Gastroesophageal sphincter (tissue), 4 donors: ENCODE measurements at regions not wholly inside any gene's neighbourhood (a gene's known extent, or its start where the extent isn't known, plus 50 kb on each side); places are given as distances from the start of the nearest gene placed in this dataset.

ENCODE experiments used
- ATAC-seq: fragments of 150-250 bp; one replicate; pipeline ENCODE4 v1.9.1; 2016; ENCODE audit warnings: mild to moderate bottlenecking, moderate library complexity
- H3K27ac ChIP-seq, 4 donors: fragments of 200-600 bp; sonication (generic) in 3 of 4; 1 replicate in 3 of 4; 2 replicates in 1 of 4; pipeline ENCODE4 v1.5.1; 2016 to 2019
- H3K27me3 ChIP-seq: fragments of 200-600 bp; sonication (generic); one replicate; pipeline ENCODE4 v1.5.1; 2019
- H3K36me3 ChIP-seq, 2 donors: fragments of 200-600 bp; sonication (generic); one replicate each; pipeline ENCODE4 v1.5.1; 2019; ENCODE audit warnings: control low read depth in 1 of 2
- H3K4me1 ChIP-seq, 3 donors: fragments of 200-600 bp; sonication (generic); 1 replicate in 2 of 3; 2 replicates in 1 of 3; pipeline ENCODE4 v1.5.1; 2016 to 2019; ENCODE audit warnings: control low read depth in 2 of 3
- H3K4me3 ChIP-seq, 2 donors: fragments of 200-600 bp; sonication (generic); one replicate each; pipeline ENCODE4 v1.5.1; 2019; ENCODE audit warnings: mild to moderate bottlenecking in 1 of 2, moderate library complexity in 1 of 2
- H3K9me3 ChIP-seq, 3 donors: fragments of 200-600 bp; sonication (generic); one replicate each; pipeline ENCODE4 v1.5.1; 2017 to 2019; ENCODE audit warnings: control low read depth in 2 of 3
- EP300 ChIP-seq: sonication (generic); formaldehyde crosslinking; IDR thresholded peaks from one replicate; pipeline ENCODE4 v1.6.1; 2017; ENCODE audit warnings: antibody characterized with exemption, mild to moderate bottlenecking
- POLR2A ChIP-seq, 2 donors: fragments of 450-650 bp; IDR thresholded peaks; one replicate each; pipeline ENCODE4 v1.6.1; 2017; ENCODE audit warnings: antibody characterized with exemption in 2 of 2, mild to moderate bottlenecking in 2 of 2, moderate library complexity in 1 of 2
- POLR2AphosphoS5 ChIP-seq: sonication (generic); formaldehyde crosslinking; IDR thresholded peaks from one replicate; pipeline ENCODE4 v1.6.1; 2017; ENCODE audit warnings: antibody characterized with exemption
- WGBS, 2 donors: methylation state at CpG; one replicate each; pipeline ENCODE4 v1.1.5; 2018; ENCODE audit warnings: low coverage in 1 of 2; 5-methylcytosine and 5-hydroxymethylcytosine counted together
- TF ChIP-seq, protein P1 (sequence below), 4 experiments: fragments of 200-600 bp in 2 of 4; fragments of 450-650 bp in 2 of 4; sonication (generic) in 1 of 4; IDR thresholded peaks; one replicate each; pipeline ENCODE4 v1.5.1; 2017 to 2019; ENCODE audit warnings: antibody characterized with exemption in 4 of 4, mild to moderate bottlenecking in 2 of 4, moderate library complexity in 2 of 4

DNA sequence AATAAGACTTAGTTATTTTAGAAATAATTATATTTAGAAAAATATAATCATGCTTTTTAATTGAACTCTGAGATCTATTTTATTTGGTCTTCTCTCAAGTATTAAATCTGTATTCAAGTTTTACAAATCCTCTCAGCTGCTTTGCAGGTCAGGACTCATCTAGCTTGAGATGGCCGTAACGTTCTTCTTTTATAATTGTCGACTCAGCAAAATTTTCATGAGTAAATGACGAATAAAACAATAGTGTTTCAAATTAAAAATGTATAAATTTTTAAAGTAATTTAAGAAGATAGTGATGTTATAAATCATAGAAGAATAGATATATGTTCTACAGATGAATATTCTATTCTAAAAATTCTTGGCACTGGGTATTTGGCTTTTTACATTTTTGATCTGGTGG, 957.1 kb upstream of the EYS start:
- TF ChIP-seq POLR2AphosphoS5: no peak
- TF ChIP-seq, protein P1, sequence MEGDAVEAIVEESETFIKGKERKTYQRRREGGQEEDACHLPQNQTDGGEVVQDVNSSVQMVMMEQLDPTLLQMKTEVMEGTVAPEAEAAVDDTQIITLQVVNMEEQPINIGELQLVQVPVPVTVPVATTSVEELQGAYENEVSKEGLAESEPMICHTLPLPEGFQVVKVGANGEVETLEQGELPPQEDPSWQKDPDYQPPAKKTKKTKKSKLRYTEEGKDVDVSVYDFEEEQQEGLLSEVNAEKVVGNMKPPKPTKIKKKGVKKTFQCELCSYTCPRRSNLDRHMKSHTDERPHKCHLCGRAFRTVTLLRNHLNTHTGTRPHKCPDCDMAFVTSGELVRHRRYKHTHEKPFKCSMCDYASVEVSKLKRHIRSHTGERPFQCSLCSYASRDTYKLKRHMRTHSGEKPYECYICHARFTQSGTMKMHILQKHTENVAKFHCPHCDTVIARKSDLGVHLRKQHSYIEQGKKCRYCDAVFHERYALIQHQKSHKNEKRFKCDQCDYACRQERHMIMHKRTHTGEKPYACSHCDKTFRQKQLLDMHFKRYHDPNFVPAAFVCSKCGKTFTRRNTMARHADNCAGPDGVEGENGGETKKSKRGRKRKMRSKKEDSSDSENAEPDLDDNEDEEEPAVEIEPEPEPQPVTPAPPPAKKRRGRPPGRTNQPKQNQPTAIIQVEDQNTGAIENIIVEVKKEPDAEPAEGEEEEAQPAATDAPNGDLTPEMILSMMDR (IDR thresholded peaks at IDR 0.05): no peak
- no peak for TF ChIP-seq EP300
- TF ChIP-seq POLR2A (IDR thresholded peaks at IDR 0.05): no peak
- no peaks in the 10 kb centered on the region for H3K4me1 ChIP-seq
- no peaks in the 10 kb centered on the region for H3K36me3 ChIP-seq
- H3K27ac ChIP-seq: no peak overlapping the region
- H3K4me3 ChIP-seq: no peak overlapping the region
- 82 to 93% methylated on average over 4 of the region's 4 CpGs for whole genome bisulfite sequencing, 2 donors
- no peaks in the 10 kb centered on the region for H3K9me3 ChIP-seq
- no peak for ATAC-seq
- no peaks in the 10 kb centered on the region for H3K27me3 ChIP-seq

DNA sequence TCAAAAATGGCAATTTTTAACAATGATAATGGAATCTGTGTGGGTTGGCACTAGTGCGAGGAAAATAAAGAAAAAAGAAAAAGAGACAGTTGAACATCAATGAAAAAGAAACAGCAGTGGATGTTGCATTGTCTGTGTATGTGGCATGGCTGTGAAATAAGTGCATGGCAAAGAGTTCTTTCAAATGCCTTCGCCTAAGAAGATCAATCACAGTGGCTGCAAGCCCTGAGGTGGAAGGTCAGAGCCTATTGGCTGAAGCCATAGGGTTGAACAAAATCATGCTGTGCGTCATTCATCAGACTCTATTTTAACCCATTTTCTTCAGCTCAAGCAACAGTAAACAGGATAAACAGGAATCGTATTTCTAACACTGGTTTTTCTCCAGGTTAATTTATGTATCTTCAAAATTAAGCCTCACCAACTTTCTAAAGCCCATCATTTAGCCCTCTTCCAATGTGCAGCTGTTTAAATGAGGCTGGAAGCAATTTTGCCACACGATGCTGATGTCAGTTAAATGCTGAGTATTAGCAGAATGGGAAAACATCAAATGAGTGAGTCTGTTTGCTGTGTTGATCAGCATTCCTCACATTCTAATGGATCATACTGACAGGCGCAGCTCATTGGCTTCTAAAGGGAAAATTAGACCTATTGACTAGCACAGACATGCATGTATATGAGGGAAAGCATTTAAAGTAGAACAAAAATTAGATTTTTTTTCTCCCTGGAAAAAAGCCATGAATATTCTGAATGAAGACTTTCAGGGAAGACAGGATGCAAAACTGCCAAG, 955.9 kb upstream of the EYS start:
- no peak for TF ChIP-seq POLR2A (IDR thresholded peaks at IDR 0.05)
- no peak for TF ChIP-seq EP300
- no peak for TF ChIP-seq POLR2AphosphoS5
- TF ChIP-seq, protein P1 (IDR thresholded peaks at IDR 0.05): no peak
- no peaks in the 10 kb centered on the region for H3K36me3 ChIP-seq
- no peak overlapping the region for H3K4me3 ChIP-seq
- WGBS, 2 donors: 55 to 68% methylated on average over 5 to 6 of the region's 6 CpGs
- no peaks in the 10 kb centered on the region for H3K9me3 ChIP-seq
- H3K27me3 ChIP-seq: no peaks in the 10 kb centered on the region
- no peak for ATAC-seq
- H3K27ac ChIP-seq: no peak overlapping the region
- H3K4me1 ChIP-seq: no peaks in the 10 kb centered on the region

DNA sequence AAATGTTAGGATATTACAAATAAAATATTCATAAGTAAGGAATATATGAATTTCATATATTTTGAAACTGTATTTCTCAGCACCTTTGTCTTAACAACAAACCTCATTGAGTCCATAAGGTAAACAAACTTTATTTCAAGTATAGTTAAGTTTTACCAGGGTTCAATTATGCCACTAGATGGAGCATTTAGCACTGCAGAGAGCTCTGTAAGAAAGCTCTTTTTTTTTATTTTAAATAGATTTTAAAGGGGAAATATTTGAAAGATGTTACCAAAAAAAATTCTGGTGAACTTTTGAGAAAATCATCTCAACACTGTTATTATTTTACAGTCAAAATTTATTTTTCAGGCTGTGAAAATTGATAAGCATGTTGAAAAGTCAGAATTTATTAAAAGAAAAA, 955.2 kb upstream of the EYS start:
- H3K27ac ChIP-seq: no peak overlapping the region
- no peaks in the 10 kb centered on the region for H3K4me1 ChIP-seq
- no peaks in the 10 kb centered on the region for H3K27me3 ChIP-seq
- ATAC-seq: no peak
- no peaks in the 10 kb centered on the region for H3K36me3 ChIP-seq
- no peak for TF ChIP-seq EP300
- TF ChIP-seq POLR2A (IDR thresholded peaks at IDR 0.05): no peak
- TF ChIP-seq, protein P1 (IDR thresholded peaks at IDR 0.05): no peak
- no peak for TF ChIP-seq POLR2AphosphoS5
- H3K4me3 ChIP-seq: no peak overlapping the region
- no peaks in the 10 kb centered on the region for H3K9me3 ChIP-seq

DNA sequence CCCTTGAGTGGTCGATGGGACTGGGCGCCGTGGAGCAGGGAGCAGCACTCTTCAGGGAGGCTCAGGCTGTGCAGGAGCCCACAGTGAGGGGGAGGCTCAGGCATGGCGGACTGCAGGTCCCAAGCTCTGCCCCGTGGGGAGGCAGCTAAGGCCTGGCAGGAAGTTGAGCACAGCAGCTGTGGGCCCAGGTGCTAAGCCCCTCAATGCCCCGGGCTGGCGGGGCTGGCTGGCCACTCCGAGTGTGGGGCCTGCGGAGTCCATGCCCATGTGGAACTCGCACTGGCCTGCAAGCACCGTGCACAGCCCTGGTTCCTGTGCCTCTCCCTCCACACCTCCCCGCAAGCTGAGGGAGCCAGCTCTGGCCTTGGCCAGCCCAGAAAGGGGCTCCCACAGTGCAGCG, 948.4 kb upstream of the EYS start:
- H3K27ac ChIP-seq: no peak overlapping the region
- no peaks in the 10 kb centered on the region for H3K27me3 ChIP-seq
- no peak overlapping the region for H3K4me3 ChIP-seq
- peaks cover 0 to 17% (median 0%) of the 10 kb centered on the region in 3 donors for H3K9me3 ChIP-seq
- TF ChIP-seq, protein P1 (IDR thresholded peaks at IDR 0.05): no peak
- no peak for TF ChIP-seq POLR2A (IDR thresholded peaks at IDR 0.05)
- no peak for TF ChIP-seq POLR2AphosphoS5
- no CpG with 5 or more reads among the region's 13 CpGs for WGBS, 2 donors
- no peaks in the 10 kb centered on the region for H3K4me1 ChIP-seq
- no peak for ATAC-seq
- no peaks in the 10 kb centered on the region for H3K36me3 ChIP-seq

DNA sequence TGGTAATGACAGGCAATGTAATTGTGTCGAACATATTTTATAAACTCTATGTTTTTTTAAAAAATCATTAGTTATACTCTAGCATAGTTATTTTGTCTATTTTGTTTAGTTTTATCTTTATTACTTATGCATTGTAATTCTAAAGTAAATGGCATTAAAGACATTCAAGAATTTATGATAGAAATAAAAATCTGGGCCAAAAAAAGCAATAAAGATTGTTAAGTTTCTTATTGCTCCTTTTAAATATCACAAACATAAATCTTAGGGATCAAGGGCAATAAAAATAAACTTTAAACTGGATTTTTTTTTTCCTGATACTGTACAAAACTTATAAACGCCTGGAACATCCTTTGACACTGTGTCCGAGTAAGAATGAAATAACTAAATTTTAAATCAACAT, 931.5 kb upstream of the EYS start:
- no peak overlapping the region for H3K27ac ChIP-seq
- no peaks in the 10 kb centered on the region for H3K27me3 ChIP-seq
- H3K4me3 ChIP-seq: no peak overlapping the region
- H3K36me3 ChIP-seq: no peaks in the 10 kb centered on the region
- no peaks in the 10 kb centered on the region for H3K9me3 ChIP-seq
- no peak for ATAC-seq
- TF ChIP-seq POLR2AphosphoS5 (no peak), EP300 (no peak), POLR2A (IDR thresholded peaks at IDR 0.05) (no peak)
- TF ChIP-seq, protein P1 (IDR thresholded peaks at IDR 0.05): no peak
- H3K4me1 ChIP-seq: no peaks in the 10 kb centered on the region
- 58 to 72% methylated on average over 3 of the region's 3 CpGs for WGBS, 2 donors
